NAMALWA (cell line): ENCODE measurements at regions not wholly inside any gene's neighbourhood (a gene's known extent, or its start where the extent isn't known, plus 50 kb on each side); places are given as distances from the start of the nearest gene placed in this dataset.

Experiments used
- DNase-seq: peaks from one replicate; pipeline ENCODE4 v3.0.0-alpha.2; 2015; ENCODE audit warnings: low spot score

DNA sequence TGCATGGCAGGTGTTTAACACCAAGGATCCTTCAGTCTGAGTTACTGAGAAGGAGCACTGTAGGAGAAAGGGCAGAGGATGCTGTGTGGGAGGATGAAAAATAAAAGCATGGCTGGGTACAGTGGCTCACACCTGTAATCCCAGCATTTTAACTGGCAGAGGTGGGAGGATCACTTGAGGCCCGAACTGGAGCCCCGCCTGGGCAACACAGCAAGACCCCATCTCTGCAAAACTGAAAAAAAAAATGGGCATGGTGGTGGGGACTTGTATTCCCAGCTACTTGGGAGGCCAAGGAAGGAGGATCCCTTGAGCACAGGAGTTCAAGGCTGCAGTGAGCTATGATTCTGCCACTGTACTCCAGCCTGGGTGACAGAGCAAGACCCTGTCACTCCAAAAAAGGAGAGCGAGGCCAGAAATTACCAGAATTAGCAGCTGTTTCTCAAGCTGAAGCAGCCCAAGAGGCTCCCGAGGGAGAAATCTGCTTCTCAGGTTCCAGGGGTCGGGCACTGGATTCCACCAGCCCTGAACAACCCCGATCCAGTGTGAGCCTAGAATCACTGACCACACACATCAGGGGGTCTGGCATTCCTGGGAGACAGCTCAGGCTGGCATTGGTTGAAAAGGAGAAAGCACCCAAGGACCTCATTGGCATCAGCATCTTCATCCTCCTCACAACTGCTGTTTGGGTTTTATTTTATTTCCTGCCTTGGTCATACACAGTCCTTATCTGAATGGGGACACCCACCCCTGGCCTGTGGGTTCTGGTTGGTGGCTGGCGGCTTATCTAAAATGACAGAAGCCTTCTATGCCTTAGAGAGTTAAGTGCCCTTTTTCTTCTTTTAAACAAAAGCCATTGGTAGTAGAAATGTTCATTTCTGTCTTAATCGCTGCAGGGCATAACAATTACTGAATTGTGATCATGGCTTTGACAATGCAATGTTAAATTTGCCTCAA lies 66.3 kb upstream of the TRIM2 start:
- no peak for DNase-seq

DNA sequence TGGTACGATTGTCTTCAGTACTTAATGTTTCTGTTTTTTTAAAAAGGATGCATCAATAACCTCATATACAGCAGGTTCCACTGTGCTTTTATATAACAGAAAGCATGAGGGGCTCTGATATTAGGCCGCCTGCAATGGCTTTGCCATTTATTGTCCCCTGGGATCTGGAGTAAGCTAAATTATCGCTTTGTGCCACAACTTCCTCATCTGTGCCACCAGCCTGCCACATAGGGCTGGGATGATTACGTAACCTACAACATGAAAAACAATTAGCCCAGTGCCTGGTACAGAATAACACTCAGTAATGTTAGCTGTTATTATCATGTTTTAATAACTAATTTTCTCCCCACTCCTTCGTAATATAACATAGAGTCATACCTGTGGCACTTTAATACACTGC lies 65.5 kb upstream of the TRIM2 start:
- DNase-seq = peak; percentile 48

GRCh38 chr4:153140294-153140693 lies 63.9 kb upstream of the TRIM2 start:
- DNase-seq = no peak

- no peak for DNase-seq
These were observed 63.0 kb upstream of the TRIM2 start for GRCh38 chr4:153141238-153141637.

DNA sequence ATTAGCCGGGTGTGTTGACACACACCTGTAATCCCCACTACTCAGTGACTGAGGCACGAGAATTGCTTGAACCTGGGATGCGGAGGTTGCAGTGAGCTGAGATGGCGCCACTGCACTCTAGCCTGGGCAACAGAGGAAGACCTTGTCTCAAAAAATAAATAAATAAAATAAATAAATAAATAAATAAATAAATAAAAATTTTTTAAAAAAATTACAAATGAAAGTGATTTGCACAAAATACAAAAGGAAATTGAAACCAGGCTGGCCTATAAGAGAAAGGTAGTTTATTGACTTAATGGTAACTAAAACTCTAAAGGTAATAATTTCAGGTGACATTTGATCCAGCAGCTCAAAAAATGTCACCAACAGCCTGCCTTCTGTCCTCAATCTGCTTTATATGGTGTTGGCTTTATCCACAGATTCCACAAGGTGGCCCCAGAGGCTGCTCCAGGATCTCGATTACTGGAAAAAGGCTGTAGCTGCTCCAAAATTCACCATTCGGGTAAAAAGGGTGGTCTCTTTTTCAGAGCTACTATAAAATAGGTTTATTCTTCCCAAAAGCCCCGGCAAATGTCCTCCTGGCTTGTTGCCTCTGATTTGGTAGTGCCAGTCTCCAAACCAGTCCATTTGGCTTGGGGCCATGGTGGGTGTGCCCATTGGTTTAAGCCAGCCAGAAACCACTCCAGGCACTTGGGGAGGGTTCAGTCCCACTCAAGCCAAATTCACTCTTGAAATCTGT lies 61.4 kb upstream of the TRIM2 start:
- peak; percentile 78 for DNase-seq

DNA sequence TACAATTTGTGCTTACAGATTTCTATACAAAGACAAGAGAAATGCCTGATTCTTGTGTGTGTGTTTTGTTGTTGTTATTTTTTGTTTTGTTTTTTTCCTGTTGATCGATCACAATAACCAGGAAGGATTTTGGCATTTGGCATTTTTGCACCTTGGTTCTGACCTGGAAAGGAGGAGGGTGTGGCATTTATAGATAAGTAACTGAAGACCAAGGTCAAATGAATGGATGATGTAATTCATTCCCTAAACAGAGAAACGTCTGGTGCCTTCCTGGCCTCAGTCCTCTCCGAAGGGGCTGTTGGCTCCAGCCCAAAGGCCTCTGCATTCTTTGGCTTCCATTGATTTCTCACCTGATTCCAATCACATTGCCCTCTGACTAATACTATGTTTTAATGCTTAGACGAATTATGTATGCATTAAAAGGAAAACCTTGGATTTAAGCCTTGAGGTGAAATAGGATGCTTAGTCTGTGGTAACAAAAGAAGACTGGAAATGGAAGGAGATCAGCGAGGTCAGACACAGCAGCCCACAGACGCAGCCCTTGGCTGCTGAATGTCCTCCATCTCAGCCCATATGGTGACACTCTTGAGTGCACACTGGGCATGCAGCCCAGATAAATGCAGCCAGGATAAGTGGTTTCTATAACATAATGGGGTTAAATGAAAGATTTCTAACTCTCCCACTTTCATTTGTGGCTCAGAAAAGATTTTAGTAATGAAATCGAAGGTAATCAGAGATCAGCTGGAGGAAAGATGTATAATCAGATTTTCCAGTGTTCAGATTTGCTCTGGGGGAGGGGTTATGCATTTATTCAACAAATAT lies 60.5 kb upstream of the TRIM2 start:
- peak; percentile 43 for DNase-seq

GRCh38 chr4:153146031-153146430 lies 58.2 kb upstream of the TRIM2 start:
- no peak for DNase-seq

- no peak for DNase-seq
These were observed 57.3 kb upstream of the TRIM2 start for GRCh38 chr4:153146961-153147360.

- no peak for DNase-seq
These were observed 55.5 kb upstream of the TRIM2 start for GRCh38 chr4:153148791-153149190.

GRCh38 chr4:153151535-153152455 lies 52.4 kb upstream of the TRIM2 start:
- peak; percentile 38 for DNase-seq

- no peak for DNase-seq
These were observed 51.5 kb upstream of the TRIM2 start for GRCh38 chr4:153152501-153153338.

DNA sequence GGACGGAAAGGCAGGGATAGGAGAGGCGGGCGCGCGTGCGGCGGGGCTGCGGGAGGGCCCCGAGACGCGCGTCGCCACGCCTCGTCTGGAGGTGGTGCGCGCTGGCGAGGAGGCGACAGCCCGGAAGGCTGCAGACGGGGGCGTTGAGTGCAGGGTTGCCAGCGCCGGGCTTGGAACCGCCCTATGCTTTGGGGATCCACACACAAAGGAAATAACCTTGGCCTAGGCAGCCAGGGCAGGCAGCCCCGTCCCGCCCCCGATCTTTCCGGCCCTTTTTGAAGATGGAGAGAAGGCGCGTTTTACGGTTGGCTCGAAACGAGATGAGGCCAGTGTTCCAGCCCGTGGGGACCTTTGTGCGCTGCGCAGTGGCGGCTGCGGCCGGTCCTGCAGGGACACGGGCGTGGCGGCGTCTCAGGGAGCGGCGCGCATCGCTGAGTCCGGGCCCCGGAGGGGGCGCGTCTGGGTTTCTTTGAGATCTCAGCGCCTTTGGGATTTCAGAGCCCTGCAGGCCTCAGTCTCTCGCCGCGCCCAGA lies 50.8 kb upstream of the TRIM2 start:
- DNase-seq = no peak

DNA sequence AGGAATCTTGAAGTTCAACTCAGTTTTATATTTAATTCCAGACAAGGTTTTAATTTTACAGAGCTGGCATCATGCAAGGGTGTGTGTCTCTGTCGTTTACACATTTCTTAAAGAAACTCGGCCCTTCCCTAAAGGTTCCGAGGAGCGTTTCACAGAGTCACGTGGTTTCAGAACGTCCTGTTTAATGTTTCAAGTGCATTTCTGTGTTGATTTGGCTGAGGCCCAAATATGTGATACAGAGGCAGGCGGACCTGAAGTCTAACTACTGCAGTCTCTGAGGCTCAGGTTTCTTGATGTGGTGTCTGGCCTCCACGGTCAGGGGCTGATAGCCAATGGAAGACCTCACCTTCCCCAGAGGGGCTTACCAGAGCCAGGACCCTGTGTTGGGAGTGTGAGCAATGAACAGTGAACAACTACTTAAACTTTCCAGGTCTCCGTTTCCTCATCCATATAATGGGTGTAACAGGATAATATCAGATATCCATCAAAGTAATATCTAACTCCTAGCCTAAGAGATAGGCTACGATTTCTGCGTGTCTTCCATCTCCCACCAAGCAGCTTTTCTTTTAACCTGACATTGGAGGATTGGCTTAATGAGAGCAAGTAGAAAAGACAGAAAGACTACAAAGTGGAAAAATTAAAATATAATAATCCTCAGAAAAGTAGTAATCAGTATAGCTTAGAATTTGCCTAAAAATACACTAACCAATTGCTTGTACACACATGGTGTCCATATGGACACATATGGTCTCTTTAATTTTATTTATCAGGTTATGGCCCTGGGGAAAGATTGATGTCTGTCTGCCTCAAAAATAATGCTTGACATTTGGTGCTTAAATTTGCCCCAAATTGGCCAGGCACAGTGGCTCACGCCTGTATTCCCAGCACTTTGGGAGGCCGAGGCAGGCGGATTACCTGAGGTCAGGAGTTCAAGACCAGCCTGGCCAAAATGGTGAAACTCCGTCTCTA lies 50.0 kb upstream of the TRIM2 start:
- DNase-seq = no peak
